Lower leg skin (tissue), 4 donors: ENCODE measurements at regions not wholly inside any gene's neighbourhood (a gene's known extent, or its start where the extent isn't known, plus 50 kb on each side); places are given as distances from the start of the nearest gene placed in this dataset.

ENCODE experiments used
- DNase-seq, 2 donors: peaks; one replicate each; pipeline ENCODE4 v3.0.0-alpha.2; 2019; ENCODE audit warnings: low spot score in 2 of 2
- H3K4me3 ChIP-seq: fragments of 200-600 bp; sonication (generic); 2 replicates; pipeline ENCODE4 v1.5.1; 2017; ENCODE audit warnings: mild to moderate bottlenecking, low read depth; ENCODE audit not compliant: poor library complexity, severe bottlenecking
- POLR2A ChIP-seq, 2 donors: fragments of 450-650 bp; IDR thresholded peaks; one replicate each; pipeline ENCODE4 v1.6.1; 2016 to 2017; ENCODE audit warnings: antibody characterized with exemption in 2 of 2, mild to moderate bottlenecking in 1 of 2, moderate library complexity in 1 of 2
- WGBS, 2 donors: methylation state at CpG; one replicate each; pipeline ENCODE4 v1.1.5; 2018; 5-methylcytosine and 5-hydroxymethylcytosine counted together
- intact Hi-C: fragments of 100-400 bp; cut with DNase I; formaldehyde crosslinking; loops from one replicate; pipeline ENCODE4 v1.15.0; 2023; ENCODE audit warnings: low total_unique reads
- TF ChIP-seq, protein P1 (sequence below), 3 donors: fragments of 450-650 bp; IDR thresholded peaks; one replicate each; pipeline ENCODE4 v1.5.1; 2016; ENCODE audit warnings: antibody characterized with exemption in 3 of 3, mild to moderate bottlenecking in 3 of 3, moderate library complexity in 2 of 3

DNA sequence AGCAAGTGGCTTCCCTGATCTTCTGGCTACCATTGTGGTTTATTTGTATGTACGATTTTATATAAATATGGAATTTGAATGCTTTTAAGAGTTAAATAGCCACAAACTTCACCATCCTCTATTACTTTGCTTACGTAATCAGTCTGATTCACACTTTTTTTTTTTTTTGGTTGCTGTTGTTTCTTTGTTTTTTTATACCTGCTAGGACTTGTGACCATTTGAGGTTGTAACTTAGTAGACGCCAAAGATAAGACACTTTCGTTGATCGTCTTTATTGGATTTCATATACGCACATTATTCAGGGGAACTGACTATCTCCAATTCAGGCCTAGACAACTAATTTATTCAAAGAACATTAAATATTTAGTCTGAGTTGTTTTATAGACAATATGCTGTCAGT, 559.0 kb downstream of the CBLN4 start:
- no peak overlapping the region for H3K4me3 ChIP-seq
- no peak for DNase-seq
- 57 to 64% methylated on average over 6 of the region's 6 CpGs for WGBS, 2 donors
- TF ChIP-seq, protein P1, sequence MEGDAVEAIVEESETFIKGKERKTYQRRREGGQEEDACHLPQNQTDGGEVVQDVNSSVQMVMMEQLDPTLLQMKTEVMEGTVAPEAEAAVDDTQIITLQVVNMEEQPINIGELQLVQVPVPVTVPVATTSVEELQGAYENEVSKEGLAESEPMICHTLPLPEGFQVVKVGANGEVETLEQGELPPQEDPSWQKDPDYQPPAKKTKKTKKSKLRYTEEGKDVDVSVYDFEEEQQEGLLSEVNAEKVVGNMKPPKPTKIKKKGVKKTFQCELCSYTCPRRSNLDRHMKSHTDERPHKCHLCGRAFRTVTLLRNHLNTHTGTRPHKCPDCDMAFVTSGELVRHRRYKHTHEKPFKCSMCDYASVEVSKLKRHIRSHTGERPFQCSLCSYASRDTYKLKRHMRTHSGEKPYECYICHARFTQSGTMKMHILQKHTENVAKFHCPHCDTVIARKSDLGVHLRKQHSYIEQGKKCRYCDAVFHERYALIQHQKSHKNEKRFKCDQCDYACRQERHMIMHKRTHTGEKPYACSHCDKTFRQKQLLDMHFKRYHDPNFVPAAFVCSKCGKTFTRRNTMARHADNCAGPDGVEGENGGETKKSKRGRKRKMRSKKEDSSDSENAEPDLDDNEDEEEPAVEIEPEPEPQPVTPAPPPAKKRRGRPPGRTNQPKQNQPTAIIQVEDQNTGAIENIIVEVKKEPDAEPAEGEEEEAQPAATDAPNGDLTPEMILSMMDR (IDR thresholded peaks at IDR 0.05): no peak
- no peak for TF ChIP-seq POLR2A (IDR thresholded peaks at IDR 0.05)
- intact Hi-C loops: no loop called here

DNA sequence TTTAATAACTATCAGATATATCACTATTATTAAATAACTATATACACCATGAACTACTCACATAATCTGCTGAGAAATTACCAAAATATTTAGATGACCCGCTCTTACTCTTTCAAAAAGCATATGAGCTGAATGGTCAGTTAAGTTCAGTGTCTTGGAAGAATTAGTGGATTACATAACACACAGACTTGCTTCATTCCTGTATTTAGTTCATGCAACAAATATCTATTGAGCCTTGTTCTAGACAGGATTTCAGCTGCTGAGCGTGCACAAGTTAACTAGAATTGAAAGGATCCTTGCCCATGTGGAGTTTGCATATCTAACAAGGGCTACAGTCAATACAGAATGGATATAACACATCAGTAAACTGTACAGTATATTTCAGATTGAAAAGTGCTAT, 566.2 kb downstream of the CBLN4 start:
- no peak overlapping the region for H3K4me3 ChIP-seq
- DNase-seq: no peak
- 61 to 74% methylated on average over 2 of the region's 2 CpGs for WGBS, 2 donors
- TF ChIP-seq, protein P1 (IDR thresholded peaks at IDR 0.05): no peak
- no peak for TF ChIP-seq POLR2A (IDR thresholded peaks at IDR 0.05)
- intact Hi-C loops: no loop called here

DNA sequence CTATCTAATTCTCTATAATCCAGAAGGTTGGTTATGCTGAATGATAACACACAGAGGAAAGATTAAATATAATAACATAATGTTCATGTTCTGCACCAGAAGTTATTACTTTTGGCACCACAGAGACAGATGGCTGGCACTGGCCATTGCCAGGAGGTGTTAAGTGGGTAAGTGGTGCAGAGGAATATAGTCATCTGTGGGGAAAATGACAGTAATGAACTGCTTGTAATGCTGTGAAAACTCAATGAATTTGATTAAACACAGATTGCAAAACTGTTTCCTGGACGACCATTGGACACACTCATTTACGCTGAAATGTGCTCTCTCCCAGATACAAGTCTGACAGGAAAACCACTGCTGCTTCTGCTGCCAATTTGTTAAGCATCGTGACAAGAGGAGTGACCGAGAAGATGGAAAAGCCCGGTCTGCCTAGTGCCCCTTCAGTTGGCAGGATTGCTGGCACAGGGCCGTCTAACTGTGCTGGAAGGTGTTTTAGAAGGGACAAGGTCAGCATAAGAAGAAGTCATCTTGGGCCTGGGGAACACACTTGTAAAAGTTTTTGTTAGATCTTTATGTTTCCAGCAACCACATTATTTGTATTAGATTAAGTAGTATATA, 567.4 kb downstream of the CBLN4 start:
- H3K4me3 ChIP-seq: no peak overlapping the region
- TF ChIP-seq, protein P1 (IDR thresholded peaks at IDR 0.05): no peak
- no peak for TF ChIP-seq POLR2A (IDR thresholded peaks at IDR 0.05)
- intact Hi-C loops: no loop called here
- WGBS, 2 donors: 49 to 67% methylated on average over 6 of the region's 6 CpGs
- DNase-seq: no peak

DNA sequence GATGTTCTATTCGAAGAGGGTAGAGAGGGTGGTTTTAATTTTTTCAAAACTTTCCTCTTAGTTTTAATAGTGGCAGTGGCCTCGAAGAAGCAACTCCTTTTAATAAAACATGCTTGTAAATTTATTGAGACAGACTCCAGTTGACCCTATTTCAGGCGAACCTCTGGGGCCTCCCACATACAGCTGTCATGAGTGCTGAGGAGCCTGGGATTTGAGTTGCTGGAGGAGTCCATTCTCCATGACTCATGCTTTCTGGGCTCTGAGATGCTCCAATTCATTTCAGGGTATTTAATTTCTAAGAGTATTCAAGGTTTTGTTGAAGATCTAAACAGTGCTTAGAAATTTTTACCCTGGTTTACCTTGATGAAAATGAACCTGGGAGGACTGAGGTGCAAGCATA, 580.4 kb downstream of the CBLN4 start:
- no peak for TF ChIP-seq POLR2A (IDR thresholded peaks at IDR 0.05)
- TF ChIP-seq, protein P1 (IDR thresholded peaks at IDR 0.05): no peak
- intact Hi-C loops: no loop called here
- WGBS, 2 donors: 58 to 61% methylated on average over 3 of the region's 3 CpGs
- H3K4me3 ChIP-seq: no peak overlapping the region
- DNase-seq: no peak

DNA sequence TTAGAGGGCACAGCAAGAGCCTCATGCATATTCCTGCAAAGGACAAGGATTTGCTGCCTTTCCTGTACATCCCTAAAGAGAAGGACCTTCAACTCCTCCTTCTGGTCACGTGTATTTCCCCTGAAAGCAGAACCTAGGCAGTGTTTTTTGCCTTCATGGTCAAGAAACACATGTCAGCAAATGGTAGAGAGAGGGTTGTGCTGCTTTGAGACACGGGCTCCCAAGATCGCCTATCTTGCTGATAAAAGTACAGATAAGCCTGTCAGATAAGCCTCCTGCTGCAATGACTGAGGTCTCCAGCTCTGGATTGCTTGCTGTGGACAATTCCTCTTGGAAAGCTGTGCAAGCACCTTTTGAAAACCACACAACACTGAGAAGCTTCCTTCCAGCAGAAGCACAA, 580.8 kb downstream of the CBLN4 start:
- TF ChIP-seq, protein P1 (IDR thresholded peaks at IDR 0.05): no peak
- TF ChIP-seq POLR2A (IDR thresholded peaks at IDR 0.05): no peak
- no peak for DNase-seq
- H3K4me3 ChIP-seq: no peak overlapping the region
- 63 to 67% methylated on average over 3 of the region's 3 CpGs for WGBS, 2 donors
- intact Hi-C loops: no loop called here

DNA sequence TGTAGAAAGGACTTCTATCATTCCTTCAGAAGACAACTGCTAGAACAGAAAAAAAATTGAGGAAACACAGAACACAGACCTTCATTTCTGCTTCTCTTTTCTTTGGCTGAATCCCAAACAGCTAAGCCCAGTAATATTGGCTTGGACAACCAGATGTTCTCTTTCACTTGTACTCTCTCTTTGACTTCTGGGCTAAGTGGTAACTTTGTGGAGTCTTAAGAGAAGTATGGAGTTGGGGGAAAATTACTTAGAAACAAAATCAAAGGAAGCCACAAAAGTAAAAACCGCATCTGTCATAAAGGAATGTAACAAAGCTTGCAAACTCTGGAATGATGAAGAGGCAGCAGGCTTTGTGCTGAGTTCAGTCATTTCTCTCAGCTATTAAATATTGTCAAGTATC, 587.5 kb downstream of the CBLN4 start:
- 34 to 37% methylated on average over 1 of the region's 1 CpG for WGBS, 2 donors
- intact Hi-C loops: no loop called here
- TF ChIP-seq POLR2A (IDR thresholded peaks at IDR 0.05): no peak
- TF ChIP-seq, protein P1 (IDR thresholded peaks at IDR 0.05): no peak
- no peak overlapping the region for H3K4me3 ChIP-seq
- no peak for DNase-seq
